Activated CD4-positive, alpha-beta T cell treated with anti-CD3 and anti-CD28 coated beads for 36 hours (primary cell): ENCODE measurements at regions not wholly inside any gene's neighbourhood (a gene's known extent, or its start where the extent isn't known, plus 50 kb on each side); places are given as distances from the start of the nearest gene placed in this dataset.

Experiments used
- ATAC-seq: fragments of 200-7000 bp; cut with Tn5 transposase; one replicate; pipeline ENCODE4 v1.10.0; 2021; ENCODE audit warnings: mild to moderate bottlenecking, moderate library complexity
- CTCF ChIA-PET: fragments of 350-600 bp; sonication (Branson Sonifier 250); formaldehyde crosslinking; loops from one replicate; lab custom pipeline; 2021; ENCODE audit warnings: antibody characterized with exemption; lab: Charles Lee
- POLR2A ChIA-PET: fragments of 350-600 bp; sonication (Branson Sonifier 250); formaldehyde crosslinking; loops from one replicate; lab custom pipeline; 2021; ENCODE audit warnings: antibody characterized with exemption, inconsistent platforms; lab: Charles Lee
- DNase-seq: peaks from one replicate; pipeline ENCODE4 v3.0.0-alpha.2; 2020
- H3K27ac Mint-ChIP-seq: one replicate; pipeline ENCODE4 v1.8.0; 2021; ENCODE audit warnings: mixed read lengths
- H3K27me3 Mint-ChIP-seq: one replicate; pipeline ENCODE4 v1.8.0; 2021; ENCODE audit warnings: mixed read lengths
- H3K36me3 Mint-ChIP-seq: one replicate; pipeline ENCODE4 v1.8.0; 2021; ENCODE audit warnings: low read depth, mixed read lengths
- H3K4me1 Mint-ChIP-seq: one replicate; pipeline ENCODE4 v1.8.0; 2021; ENCODE audit warnings: mixed read lengths
- H3K4me3 Mint-ChIP-seq: one replicate; pipeline ENCODE4 v1.8.0; 2021; ENCODE audit warnings: mild to moderate bottlenecking, moderate library complexity, mixed read lengths
- H3K9me3 Mint-ChIP-seq: one replicate; pipeline ENCODE4 v1.8.0; 2021; ENCODE audit warnings: low read depth, mixed read lengths
- intact Hi-C, 2 experiments: fragments of 100-400 bp; cut with DNase I in 1 of 2; cut with micrococcal nuclease in 1 of 2; formaldehyde crosslinking; loops; one replicate each; pipeline versions ENCODE4 v1.14.2 to v1.15.1; 2022 to 2024; cut with DNase I, micrococcal nuclease

DNA sequence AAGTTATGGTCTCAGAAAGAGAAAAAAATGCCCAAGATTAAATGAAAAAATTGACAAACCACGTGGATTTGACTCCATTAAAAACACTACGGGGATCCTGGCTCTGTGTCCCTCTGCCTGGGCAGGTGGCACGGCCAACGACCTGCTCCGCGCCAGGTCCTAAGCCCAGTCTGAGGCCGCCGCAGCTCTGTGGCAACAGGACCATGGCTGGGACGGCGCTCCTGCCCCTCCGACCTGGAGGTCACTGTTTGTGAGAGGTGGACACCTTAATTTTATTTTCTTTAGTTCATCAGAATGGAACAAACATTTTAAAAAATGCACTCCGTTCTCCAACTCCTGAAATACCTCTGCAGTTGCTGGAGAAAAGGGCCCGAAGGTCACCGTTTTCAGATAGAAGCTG, 369.4 kb downstream of the CDH9 start:
- no peaks in the 10 kb centered on the region for H3K27me3 Mint-ChIP-seq
- no peak for ATAC-seq
- ChIA-PET CTCF (no interaction called here), POLR2A (no interaction called here)
- DNase-seq = no peak
- no peaks in the 10 kb centered on the region for H3K4me1 Mint-ChIP-seq
- H3K27ac Mint-ChIP-seq = no peak overlapping the region
- no peak overlapping the region for H3K4me3 Mint-ChIP-seq
- H3K9me3 Mint-ChIP-seq = peaks cover 10% of the 10 kb centered on the region
- intact Hi-C loops = no loop called here
- no peaks in the 10 kb centered on the region for H3K36me3 Mint-ChIP-seq

DNA sequence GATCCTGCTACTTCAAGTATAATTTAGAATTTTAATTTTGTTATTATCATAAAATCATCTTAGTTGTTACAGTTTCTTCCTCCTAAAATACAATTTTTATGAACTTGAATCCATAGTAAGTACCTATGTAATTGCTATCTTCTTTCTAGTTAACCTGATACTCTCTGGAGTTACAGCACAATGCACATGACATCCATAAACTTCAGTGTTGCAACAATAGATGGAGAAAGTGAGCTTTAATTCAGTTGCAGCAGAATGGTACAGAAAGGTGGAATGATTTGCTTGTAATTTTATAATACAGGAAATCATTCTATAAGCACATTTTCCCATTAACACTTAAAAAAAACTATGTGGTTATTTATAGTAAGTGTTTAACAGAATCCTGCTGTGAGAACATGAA, 372.0 kb downstream of the CDH9 start:
- no peaks in the 10 kb centered on the region for H3K27me3 Mint-ChIP-seq
- no peaks in the 10 kb centered on the region for H3K4me1 Mint-ChIP-seq
- intact Hi-C loops = no loop called here
- H3K27ac Mint-ChIP-seq = no peak overlapping the region
- POLR2A ChIA-PET = no interaction called here
- CTCF ChIA-PET = no interaction called here
- ATAC-seq = no peak
- no peak for DNase-seq
- no peak overlapping the region for H3K4me3 Mint-ChIP-seq
- peaks cover 10% of the 10 kb centered on the region for H3K9me3 Mint-ChIP-seq
- no peaks in the 10 kb centered on the region for H3K36me3 Mint-ChIP-seq

- CTCF ChIA-PET = no interaction called here
- no peaks in the 10 kb centered on the region for H3K27me3 Mint-ChIP-seq
- ATAC-seq (no peak), DNase-seq (no peak)
- H3K27ac Mint-ChIP-seq = no peak overlapping the region
- intact Hi-C loops = no loop called here
- H3K4me3 Mint-ChIP-seq = no peak overlapping the region
- H3K4me1 Mint-ChIP-seq = no peaks in the 10 kb centered on the region
- POLR2A ChIA-PET = no interaction called here
- no peaks in the 10 kb centered on the region for H3K36me3 Mint-ChIP-seq
- H3K9me3 Mint-ChIP-seq = peaks cover 19% of the 10 kb centered on the region
Measured at GRCh38 chr5:26663500-26663899, 374.9 kb downstream of the CDH9 start.

DNA sequence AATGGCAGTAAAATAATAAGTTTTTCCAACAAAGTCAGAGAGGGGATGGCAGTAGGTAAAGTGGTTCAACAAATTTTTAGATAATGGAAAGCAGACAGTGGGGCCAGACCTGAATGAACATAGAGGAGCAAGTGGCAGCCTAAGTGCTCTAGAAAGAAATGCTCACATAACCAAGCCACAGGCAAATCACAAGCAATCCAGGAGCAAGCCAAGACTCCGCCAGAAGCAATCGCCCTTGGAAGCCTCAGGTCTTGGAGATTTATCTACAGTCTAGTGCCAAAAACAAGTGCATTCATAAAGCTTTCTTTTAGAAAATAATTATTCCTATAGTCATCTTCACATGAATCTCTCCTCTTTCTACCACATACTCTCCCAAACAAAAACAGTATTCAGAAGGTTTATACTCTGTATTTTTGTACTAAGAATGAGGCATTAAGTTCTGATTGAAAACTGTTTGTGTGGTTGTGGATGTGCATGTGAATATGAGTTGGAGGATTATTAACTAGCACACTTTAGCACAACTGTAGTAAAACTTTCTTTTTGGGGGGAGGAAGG, 375.5 kb downstream of the CDH9 start:
- Mint-ChIP-seq H3K27me3 (no peaks in the 10 kb centered on the region), H3K27ac (no peak overlapping the region), H3K36me3 (no peaks in the 10 kb centered on the region), H3K9me3 (peaks cover 20% of the 10 kb centered on the region), H3K4me1 (no peaks in the 10 kb centered on the region), H3K4me3 (no peak overlapping the region)
- DNase-seq (no peak), ATAC-seq (no peak)
- CTCF ChIA-PET = no interaction called here
- POLR2A ChIA-PET = no interaction called here
- intact Hi-C loops = no loop called here

GRCh38 chr5:26660116-26660515, 378.3 kb downstream of the CDH9 start:
- H3K4me1 Mint-ChIP-seq = no peaks in the 10 kb centered on the region
- intact Hi-C loops = no loop called here
- no peak for ATAC-seq
- no peak overlapping the region for H3K27ac Mint-ChIP-seq
- DNase-seq = no peak
- H3K27me3 Mint-ChIP-seq = no peaks in the 10 kb centered on the region
- H3K9me3 Mint-ChIP-seq = peaks cover 28% of the 10 kb centered on the region
- no peak overlapping the region for H3K4me3 Mint-ChIP-seq
- H3K36me3 Mint-ChIP-seq = no peaks in the 10 kb centered on the region
- ChIA-PET POLR2A (no interaction called here), CTCF (no interaction called here)

- CTCF ChIA-PET = no interaction called here
- intact Hi-C loops = no loop called here
- Mint-ChIP-seq H3K27me3 (no peaks in the 10 kb centered on the region), H3K36me3 (no peaks in the 10 kb centered on the region), H3K4me1 (no peaks in the 10 kb centered on the region), H3K4me3 (no peak overlapping the region), H3K9me3 (peaks cover 15% of the 10 kb centered on the region), H3K27ac (no peak overlapping the region)
- DNase-seq = no peak
- POLR2A ChIA-PET = no interaction called here
- no peak for ATAC-seq
Measured at GRCh38 chr5:26649000-26649399, 389.4 kb downstream of the CDH9 start.

GRCh38 chr5:26647781-26648180, 390.6 kb downstream of the CDH9 start:
- ATAC-seq = no peak
- peaks cover 13% of the 10 kb centered on the region for H3K9me3 Mint-ChIP-seq
- no peak overlapping the region for H3K27ac Mint-ChIP-seq
- no peaks in the 10 kb centered on the region for H3K4me1 Mint-ChIP-seq
- no peaks in the 10 kb centered on the region for H3K27me3 Mint-ChIP-seq
- intact Hi-C loops = no loop called here
- no peak overlapping the region for H3K4me3 Mint-ChIP-seq
- CTCF ChIA-PET = no interaction called here
- POLR2A ChIA-PET = no interaction called here
- DNase-seq = no peak
- H3K36me3 Mint-ChIP-seq = no peaks in the 10 kb centered on the region

- Mint-ChIP-seq H3K27me3 (no peaks in the 10 kb centered on the region), H3K36me3 (no peaks in the 10 kb centered on the region), H3K4me1 (no peaks in the 10 kb centered on the region), H3K9me3 (peaks cover 17% of the 10 kb centered on the region), H3K27ac (no peak overlapping the region), H3K4me3 (no peak overlapping the region)
- intact Hi-C loops = no loop called here
- no peak for ATAC-seq
- ChIA-PET POLR2A (no interaction called here), CTCF (no interaction called here)
- DNase-seq = no peak
Measured at GRCh38 chr5:26645659-26646058, 392.7 kb downstream of the CDH9 start.

GRCh38 chr5:26641492-26641891, 396.9 kb downstream of the CDH9 start:
- H3K9me3 Mint-ChIP-seq = peaks cover 13% of the 10 kb centered on the region
- H3K4me1 Mint-ChIP-seq = no peaks in the 10 kb centered on the region
- ATAC-seq = no peak
- DNase-seq = no peak
- ChIA-PET CTCF (no interaction called here), POLR2A (no interaction called here)
- intact Hi-C loops = no loop called here
- H3K27me3 Mint-ChIP-seq = no peaks in the 10 kb centered on the region
- H3K4me3 Mint-ChIP-seq = no peak overlapping the region
- H3K36me3 Mint-ChIP-seq = no peaks in the 10 kb centered on the region
- H3K27ac Mint-ChIP-seq = no peak overlapping the region

DNA sequence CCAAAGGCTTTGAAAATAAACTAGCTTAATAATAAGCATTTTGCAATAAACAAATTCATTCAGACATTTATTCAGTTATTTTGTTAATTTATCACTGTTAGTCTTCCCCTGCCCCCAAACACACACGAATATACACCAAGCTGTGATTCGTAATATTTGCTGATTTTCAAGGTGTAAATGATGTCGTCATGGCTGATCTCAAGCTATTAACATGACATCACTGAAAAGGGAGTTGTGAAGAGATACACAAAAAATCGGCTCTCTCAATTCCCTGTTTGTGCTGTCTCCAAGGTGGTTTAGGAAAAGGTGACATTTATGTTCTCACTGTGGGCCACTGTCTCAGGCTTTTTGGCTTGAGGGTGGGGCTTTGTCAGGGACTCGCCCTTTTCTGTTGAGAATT, 413.3 kb downstream of the CDH9 start:
- CTCF ChIA-PET = no interaction called here
- POLR2A ChIA-PET = no interaction called here
- no peaks in the 10 kb centered on the region for H3K27me3 Mint-ChIP-seq
- DNase-seq (no peak), ATAC-seq (no peak)
- no peaks in the 10 kb centered on the region for H3K36me3 Mint-ChIP-seq
- no peak overlapping the region for H3K4me3 Mint-ChIP-seq
- H3K9me3 Mint-ChIP-seq = peaks cover 5% of the 10 kb centered on the region
- intact Hi-C loops = no loop called here
- no peaks in the 10 kb centered on the region for H3K4me1 Mint-ChIP-seq
- H3K27ac Mint-ChIP-seq = no peak overlapping the region

GRCh38 chr5:26622947-26623346, 415.4 kb downstream of the CDH9 start:
- H3K27ac Mint-ChIP-seq = no peak overlapping the region
- intact Hi-C loops = no loop called here
- ATAC-seq = no peak
- ChIA-PET CTCF (no interaction called here), POLR2A (no interaction called here)
- no peaks in the 10 kb centered on the region for H3K4me1 Mint-ChIP-seq
- no peak for DNase-seq
- no peaks in the 10 kb centered on the region for H3K27me3 Mint-ChIP-seq
- H3K36me3 Mint-ChIP-seq = no peaks in the 10 kb centered on the region
- H3K9me3 Mint-ChIP-seq = peaks cover 5% of the 10 kb centered on the region
- H3K4me3 Mint-ChIP-seq = no peak overlapping the region

- no peak for ATAC-seq
- CTCF ChIA-PET = no interaction called here
- no peak overlapping the region for H3K27ac Mint-ChIP-seq
- no peak for DNase-seq
- no peaks in the 10 kb centered on the region for H3K36me3 Mint-ChIP-seq
- H3K27me3 Mint-ChIP-seq = no peaks in the 10 kb centered on the region
- intact Hi-C loops = no loop called here
- peaks cover 13% of the 10 kb centered on the region for H3K9me3 Mint-ChIP-seq
- POLR2A ChIA-PET = no interaction called here
- H3K4me3 Mint-ChIP-seq = no peak overlapping the region
- H3K4me1 Mint-ChIP-seq = no peaks in the 10 kb centered on the region
Measured at GRCh38 chr5:26610577-26610976, 427.8 kb downstream of the CDH9 start.

DNA sequence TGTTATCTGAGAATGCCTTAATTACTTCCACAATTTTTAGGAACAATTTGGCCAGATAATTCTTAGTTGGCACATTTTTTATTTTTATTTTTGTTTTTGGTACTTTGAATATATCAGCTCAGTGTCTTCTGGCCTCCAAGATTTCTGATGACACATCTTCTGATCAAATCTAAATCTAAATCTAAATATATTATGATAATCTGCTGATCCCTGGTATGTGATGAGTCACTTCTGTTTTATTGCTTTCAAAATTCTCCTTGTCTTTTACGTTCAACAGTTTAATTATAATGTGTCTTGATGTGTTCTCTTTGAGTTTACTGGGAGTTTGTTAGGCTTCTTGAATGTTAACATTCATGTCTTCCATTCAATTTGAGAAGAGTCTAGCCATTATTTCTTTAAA, 436.8 kb downstream of the CDH9 start:
- Mint-ChIP-seq H3K9me3 (peaks cover 15% of the 10 kb centered on the region), H3K27ac (no peak overlapping the region), H3K4me3 (no peak overlapping the region), H3K36me3 (no peaks in the 10 kb centered on the region), H3K4me1 (no peaks in the 10 kb centered on the region), H3K27me3 (no peaks in the 10 kb centered on the region)
- ChIA-PET CTCF (no interaction called here), POLR2A (no interaction called here)
- intact Hi-C loops = no loop called here
- ATAC-seq = no peak
- no peak for DNase-seq
